ENCODE measurements at regions not wholly inside any gene's neighbourhood (a gene's known extent, or its start where the extent isn't known, plus 50 kb on each side); places are given as distances from the start of the nearest gene placed in this dataset.

GRCh38 chr11:121692236-121692635, 239.5 kb upstream of the SORL1-AS1 start:
- TF ChIP-seq EZH2phosphoT487 (IDR thresholded peaks at IDR 0.05; ENCODE audit: low read depth, severe bottlenecking, unreplicated experiment) = no peak
- TF ChIP-seq, protein P1, sequence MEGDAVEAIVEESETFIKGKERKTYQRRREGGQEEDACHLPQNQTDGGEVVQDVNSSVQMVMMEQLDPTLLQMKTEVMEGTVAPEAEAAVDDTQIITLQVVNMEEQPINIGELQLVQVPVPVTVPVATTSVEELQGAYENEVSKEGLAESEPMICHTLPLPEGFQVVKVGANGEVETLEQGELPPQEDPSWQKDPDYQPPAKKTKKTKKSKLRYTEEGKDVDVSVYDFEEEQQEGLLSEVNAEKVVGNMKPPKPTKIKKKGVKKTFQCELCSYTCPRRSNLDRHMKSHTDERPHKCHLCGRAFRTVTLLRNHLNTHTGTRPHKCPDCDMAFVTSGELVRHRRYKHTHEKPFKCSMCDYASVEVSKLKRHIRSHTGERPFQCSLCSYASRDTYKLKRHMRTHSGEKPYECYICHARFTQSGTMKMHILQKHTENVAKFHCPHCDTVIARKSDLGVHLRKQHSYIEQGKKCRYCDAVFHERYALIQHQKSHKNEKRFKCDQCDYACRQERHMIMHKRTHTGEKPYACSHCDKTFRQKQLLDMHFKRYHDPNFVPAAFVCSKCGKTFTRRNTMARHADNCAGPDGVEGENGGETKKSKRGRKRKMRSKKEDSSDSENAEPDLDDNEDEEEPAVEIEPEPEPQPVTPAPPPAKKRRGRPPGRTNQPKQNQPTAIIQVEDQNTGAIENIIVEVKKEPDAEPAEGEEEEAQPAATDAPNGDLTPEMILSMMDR (IDR thresholded peaks at IDR 0.05; ENCODE audit: poor library complexity) = no peak

Data from hepatocyte (in vitro differentiated cells).